HuH-7 (cell line): ENCODE measurements at regions not wholly inside any gene's neighbourhood (a gene's known extent, or its start where the extent isn't known, plus 50 kb on each side); places are given as distances from the start of the nearest gene placed in this dataset.
"Not testable (repeated sequence)": the region's sequence is repeated elsewhere in the genome, so short reads cannot be mapped to it uniquely, and the experiment has no call there.

ENCODE experiments used
- DNase-seq: peaks from one replicate; pipeline ENCODE4 v3.0.0; 2011; ENCODE audit warnings: low spot score

DNA sequence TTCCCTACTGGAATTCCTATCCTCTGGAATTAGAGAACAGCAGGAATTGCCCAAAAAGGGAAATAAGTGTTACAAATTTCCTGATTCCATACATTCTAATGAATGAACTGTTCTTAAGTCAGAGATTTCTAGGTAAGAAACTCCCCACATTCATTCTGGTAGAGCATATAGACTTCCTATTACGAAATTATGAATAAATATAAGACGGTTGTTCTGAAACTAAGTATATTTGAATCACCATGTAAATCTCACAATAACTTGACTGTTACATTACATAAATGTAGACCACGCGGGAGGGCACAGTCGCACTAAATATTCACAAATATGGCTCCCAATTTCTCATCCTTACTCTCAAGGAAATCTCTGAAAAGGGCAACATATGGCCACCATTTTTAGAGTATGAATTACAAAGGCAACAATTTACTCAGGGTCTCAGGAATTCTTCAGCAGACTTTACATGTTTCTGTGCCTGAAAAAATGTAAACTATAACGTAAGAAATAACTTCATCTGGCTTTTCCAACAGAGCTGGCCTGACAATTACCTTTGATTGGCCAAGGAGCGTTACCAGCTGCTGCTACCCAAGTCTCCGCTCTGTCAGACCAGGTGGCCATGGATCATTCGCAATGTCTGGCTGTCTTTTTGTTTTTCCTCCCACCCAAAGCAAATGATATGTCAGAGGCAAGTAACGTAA lies 115.8 kb downstream of the MPP7 start:
- no peak for DNase-seq

- no peak for DNase-seq
Observed at GRCh38 chr10:28186461-28186860, 116.4 kb downstream of the MPP7 start.

- DNase-seq, result no peak
Observed at GRCh38 chr10:28184810-28185209, 118.1 kb downstream of the MPP7 start.

- DNase-seq, result no peak
Observed at GRCh38 chr10:28181478-28182096, 121.3 kb downstream of the MPP7 start.

- no peak for DNase-seq
Observed at GRCh38 chr10:28180654-28181053, 122.2 kb downstream of the MPP7 start.

DNA sequence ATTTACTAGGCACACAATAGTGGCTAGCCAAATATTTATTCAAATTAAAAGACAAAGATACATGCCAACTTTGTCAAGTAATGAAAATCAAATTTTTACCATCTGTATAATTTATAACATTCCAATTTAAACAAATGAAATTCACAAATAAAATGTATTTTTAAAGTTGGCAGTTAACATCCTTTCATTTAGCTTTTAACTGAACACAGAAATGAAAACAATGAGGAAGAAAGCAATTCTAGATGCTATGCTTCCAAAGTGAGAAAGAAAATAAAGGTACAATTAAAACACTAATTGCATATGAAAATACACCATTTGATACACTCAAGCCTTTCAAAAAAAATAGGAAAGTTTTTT lies 123.1 kb downstream of the MPP7 start:
- DNase-seq, result no peak

- DNase-seq, result peak; percentile 31
Observed at GRCh38 chr10:28179006-28179742, 123.7 kb downstream of the MPP7 start.

DNA sequence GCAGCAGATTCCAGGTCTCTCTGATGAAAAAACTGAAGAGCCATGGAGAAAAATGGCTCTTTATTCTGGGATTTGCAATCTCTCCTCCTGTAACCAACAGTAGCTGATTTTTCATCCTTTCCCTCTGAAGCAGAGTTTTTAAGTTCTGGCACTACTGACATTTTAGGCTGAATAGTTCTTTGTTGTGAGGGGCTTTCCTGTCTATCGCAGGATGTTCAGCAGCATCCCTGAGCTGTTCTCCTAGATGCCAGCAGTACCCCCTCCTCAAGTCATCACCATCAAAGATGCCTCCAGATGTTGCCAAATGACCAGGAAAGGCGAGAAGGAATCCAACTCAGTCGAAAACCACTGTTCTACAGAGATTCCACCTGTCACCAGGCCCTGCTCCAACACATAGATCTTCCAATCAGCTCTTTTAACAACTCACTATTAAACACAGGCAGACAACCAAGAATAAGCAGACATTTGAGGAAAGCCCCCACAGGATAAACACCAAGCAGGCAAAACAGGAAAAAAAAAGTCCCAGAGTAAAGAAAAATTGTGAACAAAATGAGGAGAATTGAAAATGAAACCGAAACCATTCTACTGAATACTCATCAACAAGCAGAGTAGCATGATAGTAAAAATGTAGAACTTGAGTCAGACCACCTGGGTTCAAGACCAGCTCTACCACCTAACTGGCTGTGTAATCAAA lies 124.8 kb downstream of the MPP7 start:
- DNase-seq, result no peak

DNA sequence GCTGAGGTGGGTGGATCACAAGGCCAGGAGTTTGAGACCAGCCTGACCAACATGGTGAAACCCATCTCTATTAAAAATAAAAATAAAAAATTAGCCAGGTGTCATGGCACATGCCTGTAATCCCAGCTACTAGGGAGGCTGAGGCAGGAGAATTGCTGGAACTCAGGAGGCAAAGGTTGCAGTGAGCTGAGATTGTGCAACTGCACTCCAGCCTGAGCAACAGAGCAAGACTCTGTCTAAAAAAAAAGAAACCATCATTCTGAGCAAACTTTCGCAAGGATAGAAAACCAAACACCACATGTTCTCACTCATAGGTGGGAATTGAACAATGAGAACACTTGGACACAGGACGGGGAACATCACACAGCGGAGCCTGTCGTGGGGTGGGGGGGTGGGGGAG lies 126.4 kb downstream of the MPP7 start:
- not testable (repeated sequence) for DNase-seq

DNA sequence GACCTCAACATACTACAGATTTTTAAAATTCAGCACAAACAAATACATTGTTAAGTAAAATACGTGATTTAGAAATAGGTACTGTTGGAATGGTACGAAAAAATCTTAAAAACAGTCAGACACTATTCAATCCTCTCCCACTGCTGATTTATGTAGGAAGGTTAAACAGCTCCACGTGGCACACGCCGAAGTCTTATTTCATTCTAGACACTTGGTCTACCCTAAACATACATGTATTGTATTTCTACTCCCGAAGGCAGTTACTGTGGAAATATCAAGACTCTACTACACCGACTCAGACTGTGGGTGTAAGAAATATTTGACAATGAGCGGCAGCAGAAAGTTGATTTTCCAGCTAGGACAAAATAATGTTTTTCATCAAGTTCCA lies 130.6 kb downstream of the MPP7 start:
- DNase-seq, result no peak

DNA sequence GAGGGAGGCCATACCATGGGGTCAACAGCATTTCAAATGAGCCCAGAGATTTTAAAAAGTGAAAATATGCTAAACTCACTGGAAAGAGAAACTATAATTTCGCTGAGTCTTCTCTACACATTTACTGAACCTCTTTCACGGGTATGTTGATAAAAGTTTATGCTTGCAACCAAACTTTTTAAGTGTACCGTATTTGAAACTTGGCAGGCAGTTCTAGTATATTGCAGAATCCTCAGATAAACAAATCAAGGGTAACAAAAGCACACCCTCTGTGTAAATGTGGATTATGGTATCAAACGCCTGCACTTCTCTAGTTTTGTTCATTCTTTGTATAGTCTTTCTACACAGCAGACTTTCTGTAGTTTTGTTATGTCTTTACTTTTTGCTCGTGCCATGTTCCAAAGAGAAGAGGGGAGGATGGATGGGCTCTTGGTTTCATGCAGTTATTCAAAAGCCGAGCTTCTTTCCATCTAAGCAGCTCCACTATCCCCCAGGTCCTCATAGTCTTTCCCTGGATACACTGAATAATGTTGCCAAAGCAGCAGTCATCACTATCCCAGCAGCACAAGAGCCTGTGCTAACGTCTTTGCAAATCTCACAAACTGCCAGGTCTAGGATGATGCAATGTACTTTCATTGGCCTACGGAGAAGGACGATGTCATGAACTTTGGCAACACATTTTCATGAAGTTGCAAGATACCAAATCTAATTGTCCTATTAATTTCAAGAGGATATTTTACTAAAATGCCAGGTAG lies 131.2 kb downstream of the MPP7 start:
- DNase-seq, result peak; percentile 4

DNA sequence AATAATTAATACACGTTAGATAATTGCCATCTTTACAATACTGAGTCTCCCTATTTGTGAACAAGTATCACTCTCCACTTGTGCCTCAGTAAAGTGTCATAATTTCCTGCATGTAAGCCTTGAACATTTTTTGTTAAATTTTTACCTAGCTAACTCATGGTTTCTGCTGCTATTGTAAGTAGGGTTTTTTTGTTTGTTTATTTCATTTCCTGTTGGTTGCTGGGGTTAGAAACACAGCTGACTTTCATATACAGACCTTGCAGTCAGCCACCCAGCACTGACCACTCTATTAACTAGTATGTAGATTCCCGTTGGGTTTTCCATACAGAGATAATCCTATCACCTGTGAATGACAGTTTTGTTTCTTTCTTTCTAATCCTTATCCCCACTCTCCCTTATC lies 133.3 kb downstream of the MPP7 start:
- no peak for DNase-seq

DNA sequence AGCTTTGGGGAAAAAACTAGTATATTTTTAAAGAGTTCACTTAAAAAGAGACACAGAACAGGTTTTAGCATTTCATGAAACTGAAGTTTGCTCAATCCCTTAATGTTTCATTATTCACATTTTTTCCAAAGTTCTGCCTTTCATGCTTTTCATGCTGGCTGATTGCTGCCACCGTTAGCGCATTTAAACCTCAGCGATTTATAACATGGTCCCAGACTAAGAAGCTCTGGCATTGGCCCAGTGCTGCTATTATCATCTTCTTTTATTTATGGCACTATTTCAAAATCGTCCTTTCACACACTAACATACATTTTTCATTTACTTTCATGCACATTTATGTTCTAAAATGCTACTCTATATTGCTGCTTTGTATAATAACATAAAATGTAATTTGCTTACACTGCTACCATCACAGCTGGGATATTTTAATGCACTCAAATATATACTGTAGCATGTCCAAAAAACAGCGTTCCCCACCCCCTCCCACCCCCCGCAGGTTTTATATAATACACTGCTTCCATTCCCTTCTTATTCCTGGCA lies 141.9 kb downstream of the MPP7 start:
- no peak for DNase-seq

DNA sequence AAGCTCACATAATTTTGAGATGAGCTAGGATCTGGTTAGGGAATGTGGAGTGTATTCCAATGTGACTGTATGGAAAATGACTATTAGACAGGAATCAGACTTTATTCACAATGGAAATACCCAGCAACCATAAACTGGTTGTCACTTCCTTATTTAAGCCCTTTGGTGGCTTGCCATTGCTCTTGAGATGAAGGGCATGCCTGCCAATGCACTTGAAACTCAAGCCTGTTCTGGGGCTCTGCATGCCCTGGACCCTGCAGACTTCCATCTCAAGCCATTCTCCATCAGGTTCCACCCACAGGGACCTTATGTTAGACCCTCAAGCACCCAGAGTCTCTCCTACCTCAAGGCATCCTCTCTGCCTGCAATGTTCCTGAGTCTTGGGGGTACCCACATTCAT lies 145.5 kb downstream of the MPP7 start:
- no peak for DNase-seq

GRCh38 chr10:28155726-28156125 lies 147.1 kb downstream of the MPP7 start:
- no peak for DNase-seq

- no peak for DNase-seq
Observed at GRCh38 chr10:28151636-28152035, 151.2 kb downstream of the MPP7 start.

GRCh38 chr10:28149746-28150145 lies 150.9 kb upstream of the ODAD2 start:
- DNase-seq, result no peak

GRCh38 chr10:28147706-28148105 lies 148.8 kb upstream of the ODAD2 start:
- DNase-seq, result no peak

GRCh38 chr10:28139138-28139537 lies 140.3 kb upstream of the ODAD2 start:
- DNase-seq, result no peak

GRCh38 chr10:28137907-28138880 lies 139.3 kb upstream of the ODAD2 start:
- DNase-seq, result no peak

GRCh38 chr10:28135258-28135657 lies 136.4 kb upstream of the ODAD2 start:
- no peak for DNase-seq
